ACHN (cell line): ENCODE measurements at regions not wholly inside any gene's neighbourhood (a gene's known extent, or its start where the extent isn't known, plus 50 kb on each side); places are given as distances from the start of the nearest gene placed in this dataset.
A peak's percentile ranks its signal among the peaks of the same experiment; 100 is the strongest.
"Not testable (repeated sequence)": the region's sequence is repeated elsewhere in the genome, so short reads cannot be mapped to it uniquely, and the experiment has no call there.

ENCODE experiments used
- DNase-seq: peaks from one replicate; pipeline ENCODE4 v3.0.0-alpha.2; 2015
- in situ Hi-C: cut with HindIII; loops from 2 replicates; pipeline ENCODE4 v1.10.0; 2017; ENCODE audit warnings: low sequenced_read_pairs, low pct_ligation_motif_present, low pct_unique_long_range_greater_than_20kb

DNA sequence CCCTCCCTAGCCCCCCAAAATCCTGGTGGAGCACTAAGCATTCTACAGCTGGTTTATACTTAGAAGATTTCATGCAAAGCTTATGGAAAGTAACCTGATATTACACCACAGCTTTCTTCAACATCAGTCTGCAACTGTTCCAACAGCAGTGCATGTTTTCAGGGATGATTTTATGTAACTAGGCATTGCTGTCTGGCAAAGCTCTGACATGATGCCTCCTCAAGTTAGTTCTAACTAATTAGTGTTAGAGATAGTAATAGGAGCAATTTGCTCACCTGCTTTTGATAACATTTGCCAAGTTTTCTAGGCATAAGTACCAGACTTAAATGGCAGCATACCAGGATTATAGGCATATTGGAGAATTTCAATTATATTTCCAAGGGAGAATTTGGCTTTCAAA, 330.3 kb upstream of the SGO1 start:
- in situ Hi-C loops = no loop called here
- DNase-seq = no peak

GRCh38 chr3:20515834-20516233, 329.8 kb upstream of the SGO1 start:
- in situ Hi-C loops = no loop called here
- DNase-seq = no peak

DNA sequence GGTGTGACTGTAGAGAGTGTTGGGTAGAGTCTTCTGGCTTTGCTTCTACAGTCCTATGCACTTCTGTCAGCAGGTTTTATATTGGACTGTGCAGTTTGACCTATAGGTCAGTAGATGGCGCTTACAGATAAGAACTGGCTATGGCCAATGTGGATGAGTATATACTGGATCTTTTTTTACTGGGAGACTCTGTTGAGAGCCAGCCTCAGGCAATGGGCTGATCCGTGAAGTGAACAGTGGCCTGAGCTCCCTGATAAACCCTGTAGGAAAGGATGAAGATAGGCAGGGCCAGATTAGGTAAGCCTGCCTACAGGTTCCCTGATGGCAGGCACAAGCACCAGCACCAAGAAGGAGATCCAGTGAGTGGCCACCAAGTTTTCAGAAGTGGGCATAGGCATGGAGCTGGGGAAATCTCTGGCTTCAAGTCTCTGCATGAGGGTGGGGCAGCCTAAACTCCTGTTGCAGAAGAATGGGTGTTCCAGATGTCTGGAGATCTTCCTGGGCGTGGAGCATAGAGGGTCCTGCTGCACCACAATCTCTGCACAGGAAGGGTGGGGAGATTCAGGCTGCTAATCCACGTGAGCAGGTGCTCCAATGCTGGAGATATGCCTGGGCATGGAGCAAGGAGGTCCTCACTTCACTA, 326.0 kb upstream of the SGO1 start:
- DNase-seq = peak; percentile 51
- in situ Hi-C loops = no loop called here

- DNase-seq = no peak
- in situ Hi-C loops = no loop called here
Observed at GRCh38 chr3:20510396-20510795, 324.4 kb upstream of the SGO1 start.

DNA sequence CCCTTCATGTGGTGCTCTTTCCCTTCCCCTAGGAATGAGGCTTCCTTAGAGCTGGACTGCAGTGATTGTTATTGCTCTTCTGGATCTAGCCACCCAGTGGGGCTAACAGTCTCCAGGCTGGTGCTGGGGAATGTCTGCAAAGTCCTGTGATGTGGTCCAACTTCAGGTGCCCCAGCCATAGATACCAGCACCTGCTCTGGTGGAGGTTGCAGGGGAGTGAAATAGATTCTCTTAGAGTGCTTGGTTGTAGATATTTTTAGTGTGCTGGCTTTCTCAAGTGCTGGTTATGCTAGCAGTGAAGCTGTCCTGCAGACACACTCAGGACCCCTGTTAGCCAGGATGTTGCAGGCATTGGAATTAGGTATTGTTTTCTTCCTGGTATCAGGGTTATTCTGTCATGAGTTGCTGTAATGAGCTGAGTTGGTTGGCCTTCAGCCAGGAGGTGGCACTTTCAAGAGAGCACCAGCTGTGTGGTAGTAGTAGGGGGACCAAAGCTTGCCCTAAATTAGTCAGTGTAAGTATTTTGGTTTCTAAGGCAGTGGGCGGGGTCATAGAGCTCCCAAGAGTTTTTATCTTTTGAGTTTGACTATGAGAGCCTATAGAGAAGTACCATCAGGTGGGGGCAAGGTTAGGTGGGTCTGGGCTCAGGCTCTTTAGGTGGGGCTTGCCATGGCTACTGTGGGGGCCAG, 317.5 kb upstream of the SGO1 start:
- in situ Hi-C loops = no loop called here
- no peak for DNase-seq

GRCh38 chr3:20490996-20491395, 305.0 kb upstream of the SGO1 start:
- in situ Hi-C loops = no loop called here
- DNase-seq = no peak

- no peak for DNase-seq
- in situ Hi-C loops = no loop called here
Observed at GRCh38 chr3:20488151-20488550, 302.1 kb upstream of the SGO1 start.

DNA sequence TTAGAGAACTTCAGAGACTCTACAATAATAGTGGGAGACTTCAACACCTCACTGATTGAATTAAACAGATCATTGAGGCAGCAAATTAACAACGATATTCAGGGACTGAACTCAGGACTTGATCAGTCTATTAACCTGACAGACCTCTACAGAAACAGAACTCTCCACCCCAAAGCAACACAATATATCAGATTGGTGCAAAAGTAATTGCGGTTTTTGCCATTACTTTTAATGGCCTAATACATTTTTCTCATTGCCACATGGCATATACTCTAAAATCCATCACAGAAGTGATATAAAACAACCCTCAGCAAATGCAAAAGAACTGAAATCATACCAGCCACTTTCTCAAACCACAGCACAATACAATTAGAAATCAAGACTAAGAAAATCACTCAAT, 298.1 kb upstream of the SGO1 start:
- no peak for DNase-seq
- in situ Hi-C loops = no loop called here

DNA sequence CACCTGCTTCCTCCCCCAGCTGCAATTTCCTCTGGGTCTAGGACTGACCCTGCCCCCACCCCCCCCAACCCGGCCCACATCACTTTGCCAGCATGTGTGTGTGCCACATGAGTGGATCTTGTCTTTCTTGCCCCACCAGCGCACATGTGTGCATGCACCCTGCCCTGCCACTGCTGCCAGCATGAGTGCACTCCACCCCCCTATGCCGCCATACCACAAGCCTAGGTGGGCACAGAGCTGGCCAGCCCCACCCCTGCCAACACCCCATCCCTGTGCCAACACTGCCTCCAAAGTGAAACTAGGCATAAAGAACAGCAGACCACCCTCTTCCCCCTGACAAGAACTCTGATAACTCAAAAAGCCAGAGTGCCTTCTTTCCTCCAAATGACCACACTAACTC, 296.3 kb upstream of the SGO1 start:
- no peak for DNase-seq
- in situ Hi-C loops = no loop called here

DNA sequence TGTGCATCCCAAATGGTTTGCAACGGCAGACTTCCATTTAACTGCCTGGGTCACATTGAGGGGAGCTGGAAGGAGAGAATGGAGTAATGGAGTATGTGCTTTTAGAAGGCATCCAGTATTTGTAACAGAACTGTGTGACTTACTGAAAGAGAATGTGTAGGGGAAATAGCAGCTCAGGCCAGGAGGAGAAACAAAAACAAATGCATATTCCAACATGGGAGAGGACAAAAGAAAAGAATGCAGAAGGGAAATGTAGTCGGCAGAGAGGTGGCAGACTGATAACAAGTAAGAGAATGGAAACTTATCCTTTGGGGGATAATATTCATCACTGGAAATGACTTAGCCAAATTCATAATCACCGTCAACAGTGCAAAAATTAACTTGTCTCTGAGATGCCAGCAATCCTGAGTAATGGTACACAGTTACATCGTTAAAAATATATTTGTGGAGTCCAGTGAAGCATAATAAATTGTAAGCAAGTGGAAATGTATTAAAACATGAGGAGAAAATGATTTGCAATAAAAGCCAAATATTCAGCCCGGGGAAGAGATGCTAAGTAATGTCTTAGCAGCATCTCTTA, 294.9 kb upstream of the SGO1 start:
- in situ Hi-C loops = no loop called here
- no peak for DNase-seq

DNA sequence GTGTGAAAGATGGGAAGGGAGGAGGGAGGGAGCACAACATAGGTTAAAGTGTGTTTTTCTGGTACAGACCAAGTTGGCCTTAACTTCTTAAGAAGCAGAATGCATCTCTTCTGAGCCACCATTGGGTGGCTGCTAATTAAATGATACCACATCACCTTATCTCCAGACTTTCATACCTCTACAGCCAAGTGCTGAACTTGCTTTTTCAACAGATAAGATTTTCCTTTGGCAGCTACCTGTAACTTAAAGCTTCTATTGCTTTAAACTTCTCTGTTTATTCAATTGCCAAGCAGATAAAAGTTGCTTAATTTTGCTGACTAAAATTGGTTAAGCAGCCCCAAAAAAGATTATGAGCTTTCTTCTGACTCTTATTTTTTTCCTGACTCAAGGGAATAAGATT, 292.4 kb upstream of the SGO1 start:
- no peak for DNase-seq

GRCh38 chr3:20464237-20464636, 278.2 kb upstream of the SGO1 start:
- DNase-seq, in situ Hi-C loops: not testable (repeated sequence)

More for the DNA sequence above, 292.4 kb upstream of the SGO1 start:
- in situ Hi-C loops = no loop called here

- DNase-seq = no peak
- in situ Hi-C loops = no loop called here
Observed at GRCh38 chr3:20462723-20463122, 276.7 kb upstream of the SGO1 start.

GRCh38 chr3:20462226-20462625, 276.2 kb upstream of the SGO1 start:
- DNase-seq = no peak
- in situ Hi-C loops = no loop called here

- in situ Hi-C loops = no loop called here
- DNase-seq = no peak
Observed at GRCh38 chr3:20458994-20459716, 273.1 kb upstream of the SGO1 start.

DNA sequence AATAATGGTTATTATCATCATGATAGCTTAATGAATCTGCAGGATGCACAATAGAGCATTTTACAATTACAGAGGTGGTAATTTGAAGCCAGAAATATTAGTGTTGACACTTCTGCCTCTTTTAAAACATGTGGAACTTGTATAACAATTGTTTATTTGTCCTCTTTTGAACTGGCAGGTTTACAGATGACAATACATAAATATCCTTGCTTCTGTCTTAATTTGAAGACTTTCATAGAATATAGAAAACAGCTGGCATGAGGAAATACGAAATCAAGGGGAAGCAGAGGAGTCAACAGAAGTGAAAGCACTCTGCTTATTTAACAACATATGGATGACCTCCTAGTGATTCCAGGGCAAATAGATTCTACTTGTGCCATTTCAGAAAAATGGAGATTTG, 270.5 kb upstream of the SGO1 start:
- in situ Hi-C loops = no loop called here

GRCh38 chr3:20451170-20451569, 265.2 kb upstream of the SGO1 start:
- no peak for DNase-seq
- in situ Hi-C loops = no loop called here

More for the DNA sequence above, 270.5 kb upstream of the SGO1 start:
- DNase-seq = no peak

DNA sequence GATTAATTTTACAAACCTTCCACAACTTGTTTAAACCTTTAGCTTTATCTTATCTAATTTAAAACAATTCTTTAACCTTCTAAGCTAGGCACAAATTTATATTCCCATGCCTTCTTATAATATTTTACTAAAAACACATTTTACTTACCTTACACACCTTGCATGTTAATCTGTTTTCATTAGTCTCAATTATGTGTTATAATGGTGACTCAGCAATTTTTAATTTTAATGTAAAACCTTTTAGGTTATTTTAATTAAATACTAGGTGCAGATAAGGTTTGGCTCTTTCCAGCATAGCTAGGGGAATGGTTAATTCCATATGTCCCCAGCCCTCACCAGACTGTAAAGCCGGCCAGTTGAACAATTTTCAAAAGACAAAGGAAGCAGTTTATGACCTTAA, 264.6 kb upstream of the SGO1 start:
- DNase-seq = no peak
- in situ Hi-C loops = no loop called here

DNA sequence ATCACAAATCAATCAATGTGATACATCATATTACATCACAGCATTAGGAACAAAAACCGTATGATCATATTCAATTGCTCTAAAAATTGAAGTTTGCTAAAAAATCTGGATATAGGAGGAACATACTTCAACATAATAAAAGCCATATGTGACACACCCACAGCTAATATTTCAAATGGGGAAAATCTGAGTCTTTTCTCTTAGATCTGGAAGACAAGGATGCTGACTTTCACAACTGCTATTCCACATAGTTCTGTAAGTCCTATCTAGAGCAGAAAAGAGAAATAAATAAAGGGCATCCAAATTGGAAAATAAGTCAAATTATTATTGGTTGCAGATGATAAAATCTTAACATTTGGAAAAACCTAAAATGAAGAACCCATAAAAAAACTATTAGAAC, 256.8 kb upstream of the SGO1 start:
- DNase-seq = no peak
- in situ Hi-C loops = no loop called here
